NOMO-1 treated with DMSO at 0.1 percent for 48 hours (cell line): ENCODE measurements at regions not wholly inside any gene's neighbourhood (a gene's known extent, or its start where the extent isn't known, plus 50 kb on each side); places are given as distances from the start of the nearest gene placed in this dataset.
A peak's percentile ranks its signal among the peaks of the same experiment; 100 is the strongest.

ENCODE experiments used
- DNase-seq: peaks from one replicate; lab custom pipeline; 2025; ENCODE audit not compliant: unreplicated experiment; lab: John Stamatoyannopoulos, UW

- no peak for DNase-seq
These were observed 80.1 kb upstream of the NPAS2 start for GRCh38 chr2:100739735-100740432.

- DNase-seq = no peak
These were observed 78.1 kb upstream of the NPAS2 start for GRCh38 chr2:100741880-100742276.

GRCh38 chr2:100742277-100743254 is 77.4 kb upstream of the NPAS2 start:
- DNase-seq = no peak

- DNase-seq = no peak
These were observed 76.2 kb upstream of the NPAS2 start for GRCh38 chr2:100743741-100744140.

- DNase-seq = no peak
These were observed 75.8 kb upstream of the NPAS2 start for GRCh38 chr2:100744184-100744583.

- peak; percentile 20 for DNase-seq
These were observed 75.3 kb upstream of the NPAS2 start for GRCh38 chr2:100744589-100744988.

- no peak for DNase-seq
These were observed 74.3 kb upstream of the NPAS2 start for GRCh38 chr2:100745604-100746003.

- no peak for DNase-seq
These were observed 72.4 kb upstream of the NPAS2 start for GRCh38 chr2:100747551-100747950.

- DNase-seq = no peak
These were observed 71.8 kb upstream of the NPAS2 start for GRCh38 chr2:100747996-100748615.

- no peak for DNase-seq
These were observed 71.3 kb upstream of the NPAS2 start for GRCh38 chr2:100748673-100749072.

- peak; percentile 7 for DNase-seq
These were observed 70.0 kb upstream of the NPAS2 start for GRCh38 chr2:100749771-100750542.

GRCh38 chr2:100751871-100752625 is 67.9 kb upstream of the NPAS2 start:
- DNase-seq = peak; percentile 53

- peak; percentile 84 for DNase-seq
These were observed 67.2 kb upstream of the NPAS2 start for GRCh38 chr2:100752628-100753333.

GRCh38 chr2:100753444-100753843 is 66.5 kb upstream of the NPAS2 start:
- no peak for DNase-seq

- no peak for DNase-seq
These were observed 66.1 kb upstream of the NPAS2 start for GRCh38 chr2:100753881-100754280.

- no peak for DNase-seq
These were observed 65.0 kb upstream of the NPAS2 start for GRCh38 chr2:100754951-100755350.

- no peak for DNase-seq
These were observed 64.5 kb upstream of the NPAS2 start for GRCh38 chr2:100755441-100755840.

- DNase-seq = no peak
These were observed 63.2 kb upstream of the NPAS2 start for GRCh38 chr2:100756704-100757103.

- no peak for DNase-seq
These were observed 62.1 kb upstream of the NPAS2 start for GRCh38 chr2:100757621-100758394.
